HepG2 (cell line): ENCODE measurements at regions not wholly inside any gene's neighbourhood (a gene's known extent, or its start where the extent isn't known, plus 50 kb on each side); places are given as distances from the start of the nearest gene placed in this dataset.

Source experiments
- ATAC-seq: fragments of 200-7000 bp; cut with Tn5 transposase; 3 replicates; pipeline ENCODE4 v1.9.1; 2020; ENCODE audit warnings: mild to moderate bottlenecking, moderate library complexity
- BruUV-seq: library from RNA; stranded (reverse); fragments of 400-500 nt; replicated peaks from 2 replicates; lab custom pipeline; 2021; lab: Mats Ljungman, UMichigan
- CTCF ChIA-PET: fragments of 300-600 bp; formaldehyde crosslinking; extraction: SDS; loops from one replicate; lab custom pipeline; 2021; ENCODE audit warnings: low total read pairs, inconsistent platforms, low intra/inter-chr PET ratio; lab: Yijun Ruan, JAX
- POLR2A ChIA-PET: fragments of 350-600 bp; sonication (Branson Sonifier 250); formaldehyde crosslinking; loops from one replicate; lab custom pipeline; 2020; ENCODE audit warnings: antibody characterized with exemption, inconsistent platforms; lab: Yijun Ruan, JAX
- DNase-seq: peaks from one replicate; pipeline ENCODE4 v3.0.0-alpha.2; 2015; ENCODE audit warnings: low spot score
- FAIRE-seq: peaks from 3 replicates; lab custom pipeline; 2011; peaks lifted over from hg19 to GRCh38; lab: Jason Lieb, UNC
- H2AFZ ChIP-seq: one replicate; pipeline ENCODE4 v1.6.1; 2011; ENCODE audit warnings: low read length, inconsistent platforms
- H3K27ac ChIP-seq: fragments of 300-600 bp; 3 replicates; pipeline ENCODE4 v1.8.0; 2011; ENCODE audit warnings: mixed run types, mild to moderate bottlenecking, mixed read lengths, low read length, inconsistent platforms; ENCODE audit not compliant: insufficient read depth; ENCODE audit errors: extremely low read length
- H3K27me3 ChIP-seq, 2 experiments: fragments of 200-600 bp in 1 of 2; 2 replicates in 1 of 2; 3 replicates in 1 of 2; pipeline versions ENCODE4 v1.6.0 to v1.8.0; 2011; ENCODE audit warnings: low read length in 2 of 2, mild to moderate bottlenecking in 2 of 2, moderate library complexity in 2 of 2, inconsistent platforms in 1 of 2; ENCODE audit not compliant: insufficient read depth in 2 of 2, control insufficient read depth in 1 of 2
- H3K36me3 ChIP-seq, 2 experiments: fragments of 200-600 bp in 1 of 2; replicated peaks in 1 of 2; 2 replicates in 1 of 2; 3 replicates in 1 of 2; pipeline versions ENCODE4 v1.5.1 to v1.8.0; 2011; ENCODE audit warnings: low read length in 2 of 2, inconsistent platforms in 1 of 2; ENCODE audit not compliant: insufficient read depth in 2 of 2, control insufficient read depth in 1 of 2
- H3K4me1 ChIP-seq: 2 replicates; pipeline ENCODE4 v1.5.1; 2012; ENCODE audit warnings: low read length, inconsistent platforms; ENCODE audit not compliant: insufficient read depth
- H3K4me2 ChIP-seq: 2 replicates; pipeline ENCODE4 v1.6.0; 2011; ENCODE audit warnings: low read depth, low read length, inconsistent platforms
- H3K4me3 ChIP-seq, 3 experiments: fragments of 200-600 bp in 1 of 3; sonication (generic), shearing (Covaris generic) in 1 of 3; replicated peaks in 1 of 3; 2 replicates each; pipeline ENCODE4 v1.5.1; 2011 to 2016; ENCODE audit warnings: low read length in 3 of 3, inconsistent platforms in 2 of 3, low read depth in 2 of 3, mild to moderate bottlenecking in 2 of 3, control low read depth in 1 of 3, mixed read lengths in 1 of 3; ENCODE audit not compliant: insufficient read depth in 1 of 3
- H3K79me2 ChIP-seq: one replicate; pipeline ENCODE4 v1.6.1; 2011; ENCODE audit warnings: low read length, inconsistent platforms; ENCODE audit not compliant: insufficient read depth
- H3K9ac ChIP-seq: 2 replicates; pipeline ENCODE4 v1.6.0; 2011; ENCODE audit warnings: mild to moderate bottlenecking, low read depth, low read length, inconsistent platforms; ENCODE audit not compliant: insufficient read depth
- H3K9me3 ChIP-seq: 2 replicates; pipeline ENCODE4 v1.5.1; 2012; ENCODE audit warnings: mild to moderate bottlenecking, low read length
- H4K20me1 ChIP-seq: 2 replicates; pipeline ENCODE4 v1.6.0; 2011; ENCODE audit warnings: inconsistent platforms, mild to moderate bottlenecking, low read length, moderate library complexity; ENCODE audit not compliant: insufficient read depth
- AGO2 ChIP-seq: fragments of 200-400 bp; formaldehyde crosslinking; optimal IDR thresholded peaks from 2 replicates; pipeline ENCODE3; 2017; ENCODE audit warnings: mild to moderate bottlenecking, low read depth, low read length, moderate library complexity
- ATF1 ChIP-seq: IDR thresholded peaks from 2 replicates; pipeline ENCODE4 v1.6.1; 2016; ENCODE audit warnings: mild to moderate bottlenecking, control low read depth
- GTF2F1 ChIP-seq: fragments of 150-350 bp; IDR thresholded peaks from 2 replicates; pipeline ENCODE4 v1.6.1; 2014; ENCODE audit warnings: low read length
- HNRNPH1 ChIP-seq: fragments of 200-400 bp; formaldehyde crosslinking; optimal IDR thresholded peaks from 2 replicates; pipeline ENCODE3; 2017; ENCODE audit warnings: mild to moderate bottlenecking, low read depth, low read length
- IKZF5 ChIP-seq: IDR thresholded peaks from 2 replicates; pipeline ENCODE4 v1.6.1; 2018; ENCODE audit warnings: missing genetic modification reagents, mild to moderate bottlenecking, missing compliant biosample characterization
- PHF20 ChIP-seq: sonication (generic); formaldehyde crosslinking; IDR thresholded peaks from 2 replicates; pipeline ENCODE4 v1.5.0; 2020; ENCODE audit warnings: mild to moderate bottlenecking, missing genetic modification reagents
- RELA ChIP-seq: sonication (generic); formaldehyde crosslinking; IDR thresholded peaks from 2 replicates; pipeline ENCODE4 v1.4.0; 2020; ENCODE audit warnings: missing genetic modification reagents
- RNF219 ChIP-seq: sonication (generic); formaldehyde crosslinking; IDR thresholded peaks from 2 replicates; pipeline ENCODE4 v1.5.0; 2020; ENCODE audit warnings: mild to moderate bottlenecking, missing genetic modification reagents
- SIX4 ChIP-seq: sonication (generic); formaldehyde crosslinking; IDR thresholded peaks from 2 replicates; pipeline ENCODE4 v1.4.0; 2020; ENCODE audit warnings: missing genetic modification reagents
- YEATS2 ChIP-seq: sonication (generic); formaldehyde crosslinking; IDR thresholded peaks from 2 replicates; pipeline ENCODE4 v1.4.0; 2020; ENCODE audit warnings: missing genetic modification reagents, borderline replicate concordance
- ZFP62 ChIP-seq: sonication (generic); formaldehyde crosslinking; IDR thresholded peaks from 2 replicates; pipeline ENCODE4 v1.4.0; 2020; ENCODE audit warnings: missing genetic modification reagents
- ZNF646 ChIP-seq: sonication (generic); formaldehyde crosslinking; IDR thresholded peaks from 2 replicates; pipeline ENCODE4 v1.9.0; 2021; ENCODE audit warnings: mild to moderate bottlenecking, missing genetic modification reagents
- WGBS: methylation state at CpG from one replicate; pipeline ENCODE4 v1.1.6; 2017; ENCODE audit warnings: low lambda C conversion rate; 5-methylcytosine and 5-hydroxymethylcytosine counted together
- in situ Hi-C: cut with HindIII; loops from 2 replicates; pipeline ENCODE4 v1.10.0; 2017; ENCODE audit warnings: low pct_unique_long_range_greater_than_20kb; ENCODE audit not compliant: extremely low pct_ligation_motif_present
- intact Hi-C: fragments of 100-400 bp; cut with micrococcal nuclease; formaldehyde crosslinking; loops from one replicate; pipeline ENCODE4 v1.10.0; 2022; ENCODE audit not compliant: unreplicated experiment
- TF ChIP-seq, protein P1 (sequence below): sonication (generic); formaldehyde crosslinking; IDR thresholded peaks from 2 replicates; pipeline ENCODE4 v1.8.0; 2022; ENCODE audit warnings: missing genetic modification reagents, low read depth, mild to moderate bottlenecking, borderline replicate concordance

- no peak for TF ChIP-seq PHF20 (CRISPR knock-in tag)
- no peak for TF ChIP-seq RNF219 (CRISPR knock-in tag)
- no peak for TF ChIP-seq AGO2
Measured at GRCh38 chr19:30283556-30283955, 88.6 kb upstream of the ZNF536 start (continued).

DNA sequence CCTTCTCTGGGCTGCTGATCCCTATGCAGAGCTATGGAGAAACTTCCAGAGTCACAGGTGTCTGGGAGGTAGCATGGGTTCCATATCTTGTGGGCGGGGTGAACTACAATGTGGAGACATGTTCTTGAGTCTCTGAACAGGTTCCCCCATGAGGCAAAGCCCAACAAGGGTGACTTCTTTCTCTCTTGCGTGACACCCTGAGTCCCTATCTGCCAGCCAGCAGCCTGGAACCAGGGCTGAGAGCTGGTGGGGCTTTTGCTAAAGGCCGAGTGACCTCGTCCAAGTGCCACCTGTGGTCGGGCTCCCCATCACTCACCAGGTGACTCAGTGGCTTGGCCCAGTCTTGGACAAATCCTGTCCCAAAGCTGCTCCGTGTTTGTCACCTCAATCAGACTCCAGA is 88.0 kb upstream of the ZNF536 start:
- Histone ChIP-seq H3K9ac (no peak overlapping the region), H3K4me2 (no peak overlapping the region), H3K79me2 (no peaks in the 10 kb centered on the region), H3K4me1 (no peaks in the 10 kb centered on the region), H2AFZ (no peak overlapping the region), H3K36me3 (no peaks in the 10 kb centered on the region), H4K20me1 (no peaks in the 10 kb centered on the region), H3K27ac (no peak overlapping the region), H3K4me3 (no peak overlapping the region), H3K9me3 (no peaks in the 10 kb centered on the region), H3K27me3 (peaks cover 0 to 12% of the 10 kb centered on the region in 2 experiments; a peak in 2 of 5 replicates)
- DNase-seq = no peak
- TF ChIP-seq ATF1 (CRISPR knock-in tag) (no peak), HNRNPH1 (no peak), SIX4 (CRISPR knock-in tag) (no peak), IKZF5 (CRISPR knock-in tag) (no peak), ZNF646 (CRISPR knock-in tag) (no peak), RELA (CRISPR knock-in tag) (no peak), GTF2F1 (no peak), YEATS2 (CRISPR knock-in tag) (no peak), ZFP62 (no peak)
- TF ChIP-seq, protein P1, sequence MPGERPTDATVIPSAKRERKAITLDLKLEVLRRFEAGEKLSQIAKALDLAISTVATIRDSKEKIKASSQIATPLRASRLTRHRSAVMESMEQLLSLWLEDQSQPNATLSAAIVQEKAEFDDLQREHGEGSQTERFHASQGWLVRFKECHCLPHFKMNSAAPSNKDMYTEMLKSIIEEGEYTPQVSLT (CRISPR knock-in tag) = no peak
- no peak for FAIRE-seq
- POLR2A ChIA-PET = no interaction called here
- CTCF ChIA-PET = no interaction called here
- no peak for ATAC-seq
- WGBS = 0% methylated on average over 4 of the region's 6 CpGs
- intact Hi-C loops (no loop called here), in situ Hi-C loops (no loop called here)
- BruUV-seq = no TSS peak
